ENCODE measurements at regions not wholly inside any gene's neighbourhood (a gene's known extent, or its start where the extent isn't known, plus 50 kb on each side); places are given as distances from the start of the nearest gene placed in this dataset.
"Not testable (repeated sequence)": the region's sequence is repeated elsewhere in the genome, so short reads cannot be mapped to it uniquely, and the experiment has no call there.

GRCh38 chr2:118611691-118612090 is 235.8 kb downstream of the EN1 start:
- no peak for DNase-seq (ENCODE audit: low spot score)

DNA sequence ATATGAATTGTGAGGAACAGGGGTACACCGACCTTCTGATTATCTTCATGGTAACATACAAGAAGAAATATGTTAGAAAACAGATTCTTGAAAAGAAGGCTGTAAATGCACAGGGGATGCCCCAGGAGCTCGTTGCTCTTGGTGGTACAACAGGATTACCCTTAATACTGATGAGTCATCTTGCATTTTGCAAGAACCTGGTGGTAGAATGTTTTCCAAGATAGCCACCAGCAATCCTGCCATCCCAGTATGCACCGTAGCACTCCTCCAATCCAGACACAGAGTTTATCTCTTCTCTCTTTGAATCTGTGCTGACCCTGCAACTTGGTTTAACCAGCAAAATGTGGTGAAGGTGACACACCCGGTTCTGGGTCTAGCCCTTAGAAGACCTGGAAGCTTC is 238.3 kb downstream of the EN1 start:
- no peak for DNase-seq (ENCODE audit: low spot score)

- no peak for DNase-seq (ENCODE audit: low spot score)
Measured at GRCh38 chr2:118607641-118608040, 239.8 kb downstream of the EN1 start.

DNA sequence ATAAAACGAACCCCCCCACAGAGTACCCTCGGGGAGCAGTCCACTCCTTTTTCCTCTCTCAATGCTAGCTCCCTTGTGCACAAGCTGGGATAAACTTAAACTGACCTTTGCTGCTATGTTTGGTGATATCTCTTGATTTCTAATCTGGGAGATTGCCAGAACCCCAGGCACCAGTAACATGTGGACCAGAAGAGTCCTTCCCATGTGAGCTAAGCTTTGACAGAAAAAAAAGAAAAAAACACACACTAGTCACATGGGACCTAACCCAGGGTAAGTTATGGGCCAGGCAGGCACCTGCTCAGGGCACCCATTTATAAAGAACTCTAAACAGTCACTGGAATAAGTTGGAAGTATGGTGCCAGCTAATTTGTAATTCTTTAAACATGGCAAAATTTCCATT is 242.6 kb downstream of the EN1 start:
- DNase-seq (ENCODE audit: low spot score) = no peak

GRCh38 chr2:118604371-118604770 is 243.1 kb downstream of the EN1 start:
- no peak for DNase-seq (ENCODE audit: low spot score)

- DNase-seq (ENCODE audit: low spot score) = no peak
Measured at GRCh38 chr2:118599141-118599540, 248.3 kb downstream of the EN1 start.

DNA sequence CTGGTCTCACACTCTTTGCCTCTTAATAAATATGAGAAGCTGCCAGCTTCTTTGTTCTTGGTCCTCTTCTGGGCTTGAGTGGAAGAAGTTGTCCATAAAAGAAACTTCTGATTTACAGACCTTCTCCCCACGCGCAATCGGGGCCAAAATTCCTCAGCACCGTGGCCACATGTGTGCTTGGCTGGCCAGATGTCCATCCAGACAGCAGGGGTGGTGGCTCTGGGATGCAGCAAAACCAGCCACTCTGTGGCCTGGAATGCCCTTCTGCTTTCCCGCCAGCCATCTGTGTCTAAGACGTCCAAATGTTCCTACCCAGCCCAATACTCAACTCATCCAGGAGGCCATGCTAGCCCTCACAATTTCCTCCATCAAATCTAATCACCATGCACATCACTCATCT is 250.8 kb downstream of the EN1 start:
- no peak for DNase-seq (ENCODE audit: low spot score)

GRCh38 chr2:118593257-118593656 is 254.2 kb downstream of the EN1 start:
- no peak for DNase-seq (ENCODE audit: low spot score)

GRCh38 chr2:118591223-118591622 is 256.2 kb downstream of the EN1 start:
- no peak for DNase-seq (ENCODE audit: low spot score)

DNA sequence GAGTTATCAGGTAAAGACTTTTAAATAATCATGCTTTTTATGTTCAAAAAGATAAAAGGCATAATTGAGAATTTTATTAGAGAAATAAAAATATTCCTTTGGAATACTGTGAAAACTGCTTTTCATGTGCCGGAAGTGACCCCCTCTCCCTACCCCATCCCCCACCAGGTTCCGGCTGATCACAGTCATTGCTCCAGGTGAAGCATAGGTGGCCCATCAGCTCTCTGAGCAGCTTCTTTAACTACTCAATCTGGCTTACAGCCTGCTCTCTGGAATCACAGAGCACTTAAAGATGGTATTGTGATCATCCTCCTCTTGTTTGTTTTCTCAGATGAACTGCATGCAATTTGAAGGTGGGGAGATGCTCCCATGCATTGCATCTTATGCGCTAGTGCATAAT is 257.7 kb downstream of the EN1 start:
- DNase-seq (ENCODE audit: low spot score) = no peak

- DNase-seq (ENCODE audit: low spot score) = no peak
Measured at GRCh38 chr2:118588850-118589249, 258.6 kb downstream of the EN1 start.

- DNase-seq (ENCODE audit: low spot score) = no peak
Measured at GRCh38 chr2:118586312-118586711, 261.1 kb downstream of the EN1 start.

GRCh38 chr2:118584877-118585276 is 262.6 kb downstream of the EN1 start:
- no peak for DNase-seq (ENCODE audit: low spot score)

- no peak for DNase-seq (ENCODE audit: low spot score)
Measured at GRCh38 chr2:118584062-118584749, 263.2 kb downstream of the EN1 start.

DNA sequence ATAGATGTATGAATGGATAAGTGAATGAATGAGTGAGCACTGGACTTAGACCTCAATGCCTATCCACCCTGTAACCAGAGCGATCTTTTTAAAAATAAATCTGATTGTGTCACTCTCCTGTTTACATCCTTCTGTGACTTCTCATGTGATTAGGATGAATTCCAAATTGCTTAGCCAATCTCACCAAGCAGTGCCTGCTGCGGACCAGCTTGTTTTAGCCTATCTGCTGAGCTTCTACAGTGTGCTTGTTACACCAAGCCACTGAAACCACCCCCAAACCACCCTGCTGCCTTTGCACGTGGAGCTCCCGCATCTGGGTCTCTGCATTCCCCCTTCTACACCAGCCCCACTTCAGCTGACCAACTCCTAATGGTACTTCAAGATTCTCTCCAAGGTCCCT is 265.4 kb downstream of the EN1 start:
- no peak for DNase-seq (ENCODE audit: low spot score)

- DNase-seq (ENCODE audit: low spot score) = no peak
Measured at GRCh38 chr2:118580651-118581050, 266.8 kb downstream of the EN1 start.

- no peak for DNase-seq (ENCODE audit: low spot score)
Measured at GRCh38 chr2:118580107-118580506, 267.3 kb downstream of the EN1 start.

GRCh38 chr2:118577202-118577601 is 270.2 kb downstream of the EN1 start:
- no peak for DNase-seq (ENCODE audit: low spot score)

DNA sequence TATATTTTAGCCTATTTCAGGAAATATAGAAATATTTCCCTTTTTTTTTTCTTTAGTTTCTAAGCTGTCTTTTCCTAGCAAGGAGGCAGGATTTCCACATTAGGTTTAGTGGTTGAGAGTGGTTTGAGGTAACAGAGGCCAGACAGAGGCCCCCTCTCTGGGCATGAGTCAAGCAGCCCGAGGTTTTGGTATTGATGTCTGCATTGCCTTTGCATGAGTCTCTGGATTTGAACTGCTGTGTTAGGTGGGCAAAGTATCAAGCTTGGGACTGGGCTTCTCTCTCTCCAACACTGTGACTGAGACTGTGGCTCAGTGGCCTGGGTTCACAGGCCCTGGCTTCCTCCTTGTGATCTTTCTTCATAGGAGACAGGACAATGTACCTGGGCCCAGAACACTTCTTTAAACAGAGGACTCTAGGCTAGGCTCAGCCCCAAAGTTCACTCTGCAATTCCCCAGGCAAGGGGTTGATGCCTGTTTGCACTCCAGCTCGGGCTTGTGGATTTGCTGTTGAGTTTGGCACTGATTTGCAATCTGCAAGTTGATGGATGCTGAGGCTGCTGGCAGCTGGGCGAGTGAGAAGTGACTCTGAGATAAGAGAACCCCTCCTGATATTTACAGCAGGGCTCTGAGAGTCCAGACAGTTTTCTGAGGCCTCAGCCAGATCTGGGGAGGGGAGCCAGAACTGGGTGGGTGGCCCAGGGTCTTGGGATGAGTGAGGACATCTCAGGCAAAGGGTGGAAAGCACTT is 271.2 kb downstream of the EN1 start:
- DNase-seq (ENCODE audit: low spot score) = no peak

GRCh38 chr2:118572380-118572779 is 275.1 kb downstream of the EN1 start:
- not testable (repeated sequence) for DNase-seq (ENCODE audit: low spot score)

DNA sequence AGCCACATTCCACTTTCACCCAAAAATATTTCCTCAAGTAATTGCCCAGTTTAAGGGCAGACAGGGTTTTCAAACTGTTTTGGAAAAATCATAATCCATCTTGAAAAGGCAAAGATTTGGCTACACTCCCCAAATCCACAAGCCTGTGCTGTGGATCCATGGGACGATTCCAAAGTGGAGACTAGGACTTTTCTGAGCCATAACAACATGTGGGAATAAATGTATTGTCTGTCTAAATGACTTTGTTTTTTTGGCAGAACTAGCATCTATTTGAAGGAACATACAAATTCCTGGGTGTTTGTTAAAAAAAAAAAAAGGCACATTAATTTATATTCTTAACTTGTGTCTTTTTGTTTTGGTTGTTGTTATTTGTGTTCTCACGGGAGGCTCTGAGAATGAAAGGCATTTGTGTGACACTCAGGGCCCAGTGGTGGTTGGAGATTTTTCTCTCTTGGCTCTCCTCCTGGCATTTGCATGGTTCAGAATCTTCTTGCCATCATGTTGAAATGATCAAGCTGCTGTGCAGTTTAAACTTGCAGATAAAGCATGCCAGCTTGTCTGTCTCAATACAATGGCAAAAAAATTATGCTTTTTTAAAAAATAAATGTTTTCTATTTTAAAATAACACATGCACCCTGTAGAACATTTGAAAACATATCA is 277.4 kb downstream of the EN1 start:
- no peak for DNase-seq (ENCODE audit: low spot score)

GRCh38 chr2:118568700-118569099 is 278.7 kb downstream of the EN1 start:
- no peak for DNase-seq (ENCODE audit: low spot score)

- DNase-seq (ENCODE audit: low spot score) = no peak
Measured at GRCh38 chr2:118565786-118566540, 281.5 kb downstream of the EN1 start.
